LNCAP (cell line): ENCODE measurements at regions not wholly inside any gene's neighbourhood (a gene's known extent, or its start where the extent isn't known, plus 50 kb on each side); places are given as distances from the start of the nearest gene placed in this dataset.

Experiments used
- TF ChIP-seq, protein P1 (sequence below): fragments of 450-650 bp; IDR thresholded peaks from 2 replicates; pipeline ENCODE4 v1.5.1; 2017; ENCODE audit warnings: mild to moderate bottlenecking

- TF ChIP-seq, protein P1, sequence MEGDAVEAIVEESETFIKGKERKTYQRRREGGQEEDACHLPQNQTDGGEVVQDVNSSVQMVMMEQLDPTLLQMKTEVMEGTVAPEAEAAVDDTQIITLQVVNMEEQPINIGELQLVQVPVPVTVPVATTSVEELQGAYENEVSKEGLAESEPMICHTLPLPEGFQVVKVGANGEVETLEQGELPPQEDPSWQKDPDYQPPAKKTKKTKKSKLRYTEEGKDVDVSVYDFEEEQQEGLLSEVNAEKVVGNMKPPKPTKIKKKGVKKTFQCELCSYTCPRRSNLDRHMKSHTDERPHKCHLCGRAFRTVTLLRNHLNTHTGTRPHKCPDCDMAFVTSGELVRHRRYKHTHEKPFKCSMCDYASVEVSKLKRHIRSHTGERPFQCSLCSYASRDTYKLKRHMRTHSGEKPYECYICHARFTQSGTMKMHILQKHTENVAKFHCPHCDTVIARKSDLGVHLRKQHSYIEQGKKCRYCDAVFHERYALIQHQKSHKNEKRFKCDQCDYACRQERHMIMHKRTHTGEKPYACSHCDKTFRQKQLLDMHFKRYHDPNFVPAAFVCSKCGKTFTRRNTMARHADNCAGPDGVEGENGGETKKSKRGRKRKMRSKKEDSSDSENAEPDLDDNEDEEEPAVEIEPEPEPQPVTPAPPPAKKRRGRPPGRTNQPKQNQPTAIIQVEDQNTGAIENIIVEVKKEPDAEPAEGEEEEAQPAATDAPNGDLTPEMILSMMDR, result no peak
These were observed 1197.5 kb downstream of the LRFN5 start for GRCh38 chr14:42804141-42804540.

GRCh38 chr14:42802346-42802745 lies 1195.7 kb downstream of the LRFN5 start:
- TF ChIP-seq, protein P1, result no peak

DNA sequence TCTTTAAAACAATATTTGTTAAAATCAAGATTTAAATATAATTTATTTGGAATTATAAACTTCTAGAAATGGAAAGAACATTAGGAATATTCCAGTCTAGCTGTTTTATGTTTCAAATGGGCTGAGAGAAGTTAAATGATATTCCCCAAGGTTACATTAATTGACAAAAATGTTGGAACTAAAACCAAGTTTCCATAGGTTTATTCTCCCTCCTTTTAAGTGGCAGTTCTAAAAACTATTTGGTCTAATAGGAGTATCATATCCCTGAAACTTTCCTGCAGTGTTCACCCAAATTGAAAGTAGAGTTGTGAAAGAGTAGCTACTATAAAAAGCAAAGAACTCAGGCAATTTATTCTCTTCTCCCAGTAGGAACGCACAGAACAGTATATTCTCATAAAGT lies 1185.5 kb downstream of the LRFN5 start:
- TF ChIP-seq, protein P1, result no peak

- TF ChIP-seq, protein P1, result no peak
These were observed 1176.1 kb downstream of the LRFN5 start for GRCh38 chr14:42782754-42783153.

DNA sequence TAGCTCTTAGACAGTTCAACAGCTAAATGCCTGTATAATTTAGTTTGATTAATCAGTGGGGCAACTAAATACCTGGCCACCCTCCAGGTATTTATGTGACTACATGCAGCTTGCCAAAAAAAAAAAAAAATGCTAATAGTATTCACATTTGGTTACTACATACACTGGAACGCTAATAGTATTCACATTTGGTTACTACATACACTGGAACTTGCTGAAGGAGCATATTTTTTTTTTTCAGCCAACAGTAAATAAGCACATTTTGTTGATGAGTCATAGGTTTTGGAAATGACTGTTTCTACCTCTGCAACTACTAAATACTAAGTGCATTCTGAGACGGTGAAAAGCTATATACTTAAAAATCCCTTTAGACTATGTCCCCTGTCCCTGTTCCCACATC lies 1172.3 kb downstream of the LRFN5 start:
- TF ChIP-seq, protein P1, result no peak

GRCh38 chr14:42750771-42751170 lies 1144.1 kb downstream of the LRFN5 start:
- TF ChIP-seq, protein P1, result no peak

DNA sequence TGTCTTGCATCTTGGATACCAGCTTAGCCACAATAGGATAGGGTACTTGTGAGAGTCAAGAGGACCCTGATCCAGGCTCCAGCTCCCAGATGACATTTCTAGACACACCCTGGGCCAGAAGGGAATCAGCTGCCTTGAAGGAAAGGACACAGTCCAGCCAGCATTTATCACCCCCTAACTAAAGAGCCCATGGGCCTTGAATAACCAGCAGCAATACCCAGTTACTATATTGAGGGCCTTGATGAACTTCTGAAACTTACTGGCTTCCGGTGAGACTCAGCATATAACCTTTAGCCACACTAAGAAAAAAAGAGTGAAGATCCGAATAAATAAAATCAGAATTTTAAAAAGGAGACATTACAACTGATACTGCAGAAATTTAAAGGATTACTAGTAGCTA lies 1135.4 kb downstream of the LRFN5 start:
- TF ChIP-seq, protein P1, result no peak

DNA sequence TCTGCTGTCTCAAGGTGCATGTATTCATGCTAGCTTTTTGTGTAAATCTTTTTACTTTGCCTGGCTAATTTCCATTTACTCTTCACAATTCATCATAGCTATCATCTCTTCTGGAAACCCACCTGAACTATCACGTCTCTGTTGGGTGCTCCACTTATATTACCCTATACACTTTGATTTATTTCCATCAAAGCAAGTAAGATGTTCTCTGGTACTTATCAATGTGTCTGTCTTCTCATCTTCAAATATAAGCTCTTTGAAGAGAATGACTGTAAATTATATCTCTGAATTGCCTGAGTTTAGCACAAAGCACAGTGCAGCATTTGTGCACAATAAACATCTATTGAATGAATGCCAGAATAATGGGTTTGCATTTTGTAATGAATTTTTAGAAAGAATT lies 1129.7 kb downstream of the LRFN5 start:
- TF ChIP-seq, protein P1, result no peak
